GM12878 (cell line): ENCODE measurements at regions not wholly inside any gene's neighbourhood (a gene's known extent, or its start where the extent isn't known, plus 50 kb on each side); places are given as distances from the start of the nearest gene placed in this dataset.

Experiments used
- ATAC-seq: fragments of 200-7000 bp; cut with Tn5 transposase; 3 replicates; pipeline ENCODE4 v1.9.1; 2020; ENCODE audit warnings: mild to moderate bottlenecking, moderate library complexity
- BruUV-seq: library from RNA; stranded (reverse); fragments of 400-500 nt; replicated peaks from 2 replicates; lab custom pipeline; 2021; lab: Mats Ljungman, UMichigan
- CTCF ChIA-PET: fragments of 300-600 bp; sonication (Branson Sonifier 250); formaldehyde crosslinking; extraction: SDS; loops from one replicate; lab custom pipeline; 2021; ENCODE audit warnings: inconsistent platforms; lab: Yijun Ruan, JAX
- POLR2A ChIA-PET: fragments of 350-600 bp; formaldehyde crosslinking; extraction: SDS; loops from one replicate; lab custom pipeline; 2021; ENCODE audit warnings: inconsistent platforms; lab: Charles Lee
- RAD21 ChIA-PET: fragments of 300-600 bp; sonication (Branson Sonifier 250); formaldehyde crosslinking; loops from one replicate; lab custom pipeline; 2023; ENCODE audit warnings: antibody characterized with exemption; ENCODE audit not compliant: unreplicated experiment; lab: Charles Lee
- SMC1A ChIA-PET: fragments of 300-600 bp; sonication (Branson Sonifier 250); formaldehyde crosslinking; loops from one replicate; lab custom pipeline; 2023; ENCODE audit not compliant: unreplicated experiment, uncharacterized antibody; lab: Charles Lee
- DNase-seq: peaks from one replicate; pipeline ENCODE4 v3.0.0-alpha.2; 2011; ENCODE audit warnings: low read depth, low spot score
- FAIRE-seq: peaks from 3 replicates; lab custom pipeline; 2011; peaks lifted over from hg19 to GRCh38; lab: Jason Lieb, UNC
- H2AFZ ChIP-seq: 2 replicates; pipeline ENCODE4 v1.6.0; 2011; ENCODE audit warnings: low read depth, low read length, control low read depth; ENCODE audit not compliant: control insufficient read depth
- H3K27ac ChIP-seq: 2 replicates; pipeline ENCODE4 v1.5.1; 2011; ENCODE audit warnings: control low read depth; ENCODE audit not compliant: control insufficient read depth, insufficient read depth
- H3K27me3 ChIP-seq, 2 experiments: replicated peaks in 1 of 2; 2 replicates each; pipeline versions ENCODE4 v1.6.0 to v1.6.1; 2011; ENCODE audit warnings: low read length in 1 of 2; ENCODE audit not compliant: control insufficient read depth in 2 of 2, insufficient read depth in 2 of 2
- H3K36me3 ChIP-seq, 2 experiments: 2 replicates each; pipeline ENCODE4 v1.5.1; 2011; ENCODE audit warnings: low read length in 1 of 2; ENCODE audit not compliant: control insufficient read depth in 2 of 2, insufficient read depth in 2 of 2
- H3K4me1 ChIP-seq: 2 replicates; pipeline ENCODE4 v1.6.1; 2011; ENCODE audit warnings: mild to moderate bottlenecking, low read length, moderate library complexity, mixed read lengths; ENCODE audit not compliant: control insufficient read depth, insufficient read depth
- H3K4me2 ChIP-seq: 2 replicates; pipeline ENCODE4 v1.6.0; 2011; ENCODE audit warnings: control low read depth; ENCODE audit not compliant: control insufficient read depth, insufficient read depth
- H3K4me3 ChIP-seq: fragments of 200-600 bp; sonication (generic); 2 replicates; pipeline ENCODE4 v1.5.1; 2016
- H3K79me2 ChIP-seq: 2 replicates; pipeline ENCODE4 v1.6.0; 2011; ENCODE audit warnings: low read length; ENCODE audit not compliant: control insufficient read depth, insufficient read depth
- H3K9ac ChIP-seq: 2 replicates; pipeline ENCODE4 v1.8.0; 2011; ENCODE audit warnings: low read length, control low read depth, mixed read lengths; ENCODE audit not compliant: control insufficient read depth, insufficient read depth
- H3K9me3 ChIP-seq: replicated peaks from 3 replicates; pipeline ENCODE4 v1.5.1; 2011; ENCODE audit warnings: mild to moderate bottlenecking, low read length; ENCODE audit not compliant: control insufficient read depth, insufficient read depth
- H4K20me1 ChIP-seq: 2 replicates; pipeline ENCODE4 v1.6.0; 2011; ENCODE audit not compliant: control insufficient read depth, insufficient read depth
- ATF3 ChIP-seq: IDR thresholded peaks from 2 replicates; pipeline ENCODE4 v1.6.1; 2011; ENCODE audit warnings: low read depth, mild to moderate bottlenecking, low read length, moderate library complexity, borderline replicate concordance; ENCODE audit errors: extremely low read depth
- BHLHE40 ChIP-seq, 2 experiments: fragments of 450-650 bp in 1 of 2; IDR thresholded peaks; 2 replicates each; pipeline ENCODE4 v1.6.1; 2011 to 2017; ENCODE audit warnings: low read depth in 2 of 2, borderline replicate concordance in 1 of 2, improper control_type of control experiment in 1 of 2, low read length in 1 of 2, mild to moderate bottlenecking in 1 of 2
- DPF2 ChIP-seq: fragments of 450-650 bp; IDR thresholded peaks from 2 replicates; pipeline ENCODE4 v1.6.1; 2017; ENCODE audit warnings: mild to moderate bottlenecking
- E2F4 ChIP-seq: IDR thresholded peaks from 2 replicates; pipeline ENCODE4 v1.6.1; 2012; ENCODE audit warnings: low read depth, low read length, improper control_type of control experiment
- EED ChIP-seq: sonication (generic); IDR thresholded peaks from 2 replicates; pipeline ENCODE4 v1.6.1; 2016; ENCODE audit warnings: antibody characterized with exemption, low read depth
- GABPA ChIP-seq: IDR thresholded peaks from 2 replicates; pipeline ENCODE4 v1.6.1; 2014; ENCODE audit warnings: antibody characterized with exemption, low read depth, mild to moderate bottlenecking, inconsistent platforms
- IKZF1 ChIP-seq: fragments of 450-650 bp; conservative IDR thresholded peaks from 2 replicates; pipeline ENCODE4 v1.6.1; 2017; ENCODE audit warnings: antibody characterized with exemption, mild to moderate bottlenecking
- IKZF2 ChIP-seq, 2 experiments: fragments of 450-650 bp; IDR thresholded peaks; 2 replicates each; pipeline ENCODE4 v1.6.1; 2017; ENCODE audit warnings: mild to moderate bottlenecking in 2 of 2, moderate library complexity in 2 of 2
- MTA2 ChIP-seq: fragments of 450-650 bp; IDR thresholded peaks from 2 replicates; pipeline ENCODE4 v1.6.1; 2016; ENCODE audit warnings: low read depth, mild to moderate bottlenecking, moderate library complexity
- NR2F1 ChIP-seq: fragments of 450-650 bp; conservative IDR thresholded peaks from 2 replicates; pipeline ENCODE4 v1.6.1; 2017; ENCODE audit warnings: mild to moderate bottlenecking
- RAD51 ChIP-seq: fragments of 450-650 bp; IDR thresholded peaks from 2 replicates; pipeline ENCODE4 v1.6.1; 2016; ENCODE audit warnings: moderate library complexity, mild to moderate bottlenecking, inconsistent platforms
- RELB ChIP-seq: fragments of 450-650 bp; IDR thresholded peaks from 2 replicates; pipeline ENCODE4 v1.6.1; 2017; ENCODE audit warnings: low read depth, mild to moderate bottlenecking, moderate library complexity
- SKIL ChIP-seq: fragments of 450-650 bp; IDR thresholded peaks from 2 replicates; pipeline ENCODE4 v1.6.1; 2017; ENCODE audit warnings: mild to moderate bottlenecking, low read depth, inconsistent platforms; ENCODE audit not compliant: poor library complexity, severe bottlenecking
- SMAD1 ChIP-seq: fragments of 450-650 bp; IDR thresholded peaks from 2 replicates; pipeline ENCODE4 v1.6.1; 2018; ENCODE audit warnings: mild to moderate bottlenecking, low read depth; ENCODE audit not compliant: partially characterized antibody
- SPI1 ChIP-seq: IDR thresholded peaks from 2 replicates; pipeline ENCODE4 v1.6.1; 2011; ENCODE audit warnings: low read depth, mild to moderate bottlenecking, low read length, moderate library complexity, borderline replicate concordance; ENCODE audit not compliant: insufficient read depth
- USF1 ChIP-seq: IDR thresholded peaks from 2 replicates; pipeline ENCODE4 v1.6.1; 2011; ENCODE audit warnings: borderline replicate concordance, low read depth, mild to moderate bottlenecking, moderate library complexity, mixed read lengths, low read length; ENCODE audit not compliant: insufficient read depth; ENCODE audit errors: extremely low read length
- WGBS: methylation state at CpG from one replicate; pipeline ENCODE4 v1.1.6; 2016; ENCODE audit warnings: low lambda C conversion rate; ENCODE audit not compliant: insufficient replicate concordance, insufficient coverage; ENCODE audit errors: missing lambda C conversion rate; 5-methylcytosine and 5-hydroxymethylcytosine counted together
- in situ Hi-C: fragments of 300-500 bp; cut with MboI; formaldehyde crosslinking; loops from 9 replicates; pipeline ENCODE4 v1.14.3; 2018; ENCODE audit warnings: mixed read lengths
- intact Hi-C: fragments of 100-400 bp; cut with micrococcal nuclease; formaldehyde crosslinking; loops from one replicate; pipeline ENCODE4 v1.14.2; 2022; ENCODE audit not compliant: unreplicated experiment

- no TSS peak for BruUV-seq
- ChIA-PET RAD21 (interaction anchor here (0.8 to 1.6 kb wide), 3 partner anchors 58 to 132 kb away, joined by 3 to 4 read pairs (median 3); no protein-coding TSS in a partner anchor), POLR2A (no interaction called here), CTCF (no interaction called here), SMC1A (interaction anchor here (0.9 kb wide), 1 partner anchor 55 kb away, joined by 3 read pairs; no protein-coding TSS in a partner anchor)
- H2AFZ ChIP-seq: peak overlapping the region; percentile 30
- peak; percentile 56 for ATAC-seq
- H4K20me1 ChIP-seq: no peaks in the 10 kb centered on the region
- no peak for FAIRE-seq
- H3K4me1 ChIP-seq: peaks cover 42% of the 10 kb centered on the region
- peak overlapping the region; percentile 24; the same call in 1 of the 2 replicates for H3K4me2 ChIP-seq
- DNase-seq: peak; percentile 55
- H3K27ac ChIP-seq: peak overlapping the region; percentile 67
- H3K27me3 ChIP-seq: no peaks in the 10 kb centered on the region
- intact Hi-C loops: loop anchor here (2.0 to 5.0 kb wide), 2 partner anchors 41 to 194 kb away; no protein-coding TSS in a partner anchor
- no peaks in the 10 kb centered on the region; the same call in 2 of the 3 replicates for H3K9me3 ChIP-seq
- H3K9ac ChIP-seq: peak overlapping the region; percentile 7; the same call in 1 of the 2 replicates
- H3K36me3 ChIP-seq: no peaks in the 10 kb centered on the region
- no peak overlapping the region for H3K4me3 ChIP-seq
- WGBS: 31% methylated on average over 6 of the region's 6 CpGs
- in situ Hi-C loops: no loop called here
- no peaks in the 10 kb centered on the region for H3K79me2 ChIP-seq
- TF ChIP-seq MTA2 (peak; percentile 48; the same call in 1 of the 2 replicates), DPF2 (0 out of 2 replicates have a peak, but pooled peaks have one; percentile 45), NR2F1 (peak; percentile 54), SMAD1 (no peak), EED (peak; percentile 61), IKZF2 (IDR thresholded peaks at IDR 0.05) (peak; percentile 69 to 75), GABPA (no peak), USF1 (no peak), RAD51 (no peak), IKZF1 (peak; percentile 56), E2F4 (no peak), BHLHE40 (IDR thresholded peaks at IDR 0.05; ENCODE audit: borderline replicate concordance in 1 of 2, low read depth in 2 of 2, low read length in 1 of 2) (peak in 1 of 2 experiments; percentile 18; a peak in 1 of 4 replicates), SPI1 (peak; percentile 89), SKIL (no peak), RELB (peak; percentile 56), ATF3 (no peak)
Observed at GRCh38 chr6:44737829-44738528, 350.5 kb downstream of the CDC5L start.
